Sigmoid colon (tissue), 6 donors: ENCODE measurements at regions not wholly inside any gene's neighbourhood (a gene's known extent, or its start where the extent isn't known, plus 50 kb on each side); places are given as distances from the start of the nearest gene placed in this dataset.

Experiments used
- DNase-seq: peaks from one replicate; pipeline ENCODE4 v3.0.0-alpha.2; 2019
- H3K27ac ChIP-seq, 4 donors: fragments of 200-600 bp; sonication (generic); one replicate each; pipeline ENCODE4 v1.5.1; 2016 to 2019; ENCODE audit warnings: mild to moderate bottlenecking in 1 of 4
- H3K27me3 ChIP-seq, 3 donors: fragments of 200-600 bp; sonication (generic); one replicate each; pipeline ENCODE4 v1.5.1; 2019; ENCODE audit warnings: mild to moderate bottlenecking in 1 of 3
- H3K36me3 ChIP-seq, 4 donors: fragments of 200-600 bp; sonication (generic); one replicate each; pipeline ENCODE4 v1.5.1; 2016 to 2019
- H3K4me1 ChIP-seq, 4 donors: fragments of 200-600 bp; sonication (generic); one replicate each; pipeline ENCODE4 v1.5.1; 2017 to 2019
- H3K4me3 ChIP-seq, 4 donors: fragments of 200-600 bp; sonication (generic); one replicate each; pipeline ENCODE4 v1.5.1; 2017 to 2019; ENCODE audit warnings: mild to moderate bottlenecking in 2 of 4, moderate library complexity in 1 of 4
- H3K9me3 ChIP-seq, 4 donors: fragments of 200-600 bp in 3 of 4; sonication (generic) in 3 of 4; one replicate each; pipeline versions ENCODE4 v1.5.1 to v1.6.1; 2013 to 2019
- EP300 ChIP-seq, 4 donors: sonication (generic); formaldehyde crosslinking; IDR thresholded peaks; one replicate each; pipeline ENCODE4 v1.6.1; 2017; ENCODE audit warnings: antibody characterized with exemption in 4 of 4
- POLR2A ChIP-seq, 2 donors: fragments of 450-650 bp; IDR thresholded peaks; one replicate each; pipeline ENCODE4 v1.6.1; 2016; ENCODE audit warnings: antibody characterized with exemption in 2 of 2, mild to moderate bottlenecking in 2 of 2, moderate library complexity in 2 of 2
- POLR2AphosphoS5 ChIP-seq, 4 donors: sonication (generic); formaldehyde crosslinking; IDR thresholded peaks; one replicate each; pipeline ENCODE4 v1.6.1; 2017; ENCODE audit warnings: antibody characterized with exemption in 4 of 4
- WGBS, 2 donors: extraction: QIAGEN DNeasy Blood & Tissue Kit; methylation state at CpG; one replicate each; pipeline ENCODE4 v1.1.7; 2013; 5-methylcytosine and 5-hydroxymethylcytosine counted together
- intact Hi-C: fragments of 100-400 bp; cut with DNase I; formaldehyde crosslinking; loops from one replicate; pipeline ENCODE4 v1.15.1; 2023
- TF ChIP-seq, protein P1 (sequence below), 4 experiments: fragments of 450-650 bp in 3 of 4; fragments of 200-600 bp in 1 of 4; IDR thresholded peaks; one replicate each; pipeline ENCODE4 v1.5.1; 2016 to 2019; ENCODE audit warnings: antibody characterized with exemption in 4 of 4, mild to moderate bottlenecking in 3 of 4, moderate library complexity in 2 of 4
- donor health status: healthy with polysubstance abuse.
- donor health status: healthy.

DNA sequence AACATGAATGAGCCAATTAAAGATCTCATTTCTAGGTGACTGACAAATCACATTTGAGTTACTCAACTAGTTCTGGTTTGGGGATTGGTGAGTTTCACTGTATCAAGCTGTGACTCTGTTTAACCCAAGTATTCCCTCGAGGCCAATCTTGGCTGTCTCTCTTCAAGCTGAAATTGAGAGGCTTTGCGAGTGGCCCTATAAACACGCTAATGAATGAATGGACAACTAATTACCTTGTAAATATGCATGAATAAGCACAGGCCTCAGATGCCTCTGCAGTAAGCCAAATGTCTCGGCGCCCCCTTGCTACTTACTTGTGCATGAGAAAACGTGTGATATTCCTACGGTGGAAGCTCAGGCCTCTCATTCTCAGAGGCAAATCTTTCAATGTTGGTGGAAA is 450.3 kb upstream of the PSMD7 start:
- Histone ChIP-seq H3K9me3 (no peaks in the 10 kb centered on the region), H3K4me1 (no peaks in the 10 kb centered on the region), H3K27me3 (no peaks in the 10 kb centered on the region), H3K36me3 (no peaks in the 10 kb centered on the region), H3K4me3 (no peak overlapping the region), H3K27ac (no peak overlapping the region)
- no peak for TF ChIP-seq EP300 (IDR thresholded peaks at IDR 0.05)
- TF ChIP-seq, protein P1, sequence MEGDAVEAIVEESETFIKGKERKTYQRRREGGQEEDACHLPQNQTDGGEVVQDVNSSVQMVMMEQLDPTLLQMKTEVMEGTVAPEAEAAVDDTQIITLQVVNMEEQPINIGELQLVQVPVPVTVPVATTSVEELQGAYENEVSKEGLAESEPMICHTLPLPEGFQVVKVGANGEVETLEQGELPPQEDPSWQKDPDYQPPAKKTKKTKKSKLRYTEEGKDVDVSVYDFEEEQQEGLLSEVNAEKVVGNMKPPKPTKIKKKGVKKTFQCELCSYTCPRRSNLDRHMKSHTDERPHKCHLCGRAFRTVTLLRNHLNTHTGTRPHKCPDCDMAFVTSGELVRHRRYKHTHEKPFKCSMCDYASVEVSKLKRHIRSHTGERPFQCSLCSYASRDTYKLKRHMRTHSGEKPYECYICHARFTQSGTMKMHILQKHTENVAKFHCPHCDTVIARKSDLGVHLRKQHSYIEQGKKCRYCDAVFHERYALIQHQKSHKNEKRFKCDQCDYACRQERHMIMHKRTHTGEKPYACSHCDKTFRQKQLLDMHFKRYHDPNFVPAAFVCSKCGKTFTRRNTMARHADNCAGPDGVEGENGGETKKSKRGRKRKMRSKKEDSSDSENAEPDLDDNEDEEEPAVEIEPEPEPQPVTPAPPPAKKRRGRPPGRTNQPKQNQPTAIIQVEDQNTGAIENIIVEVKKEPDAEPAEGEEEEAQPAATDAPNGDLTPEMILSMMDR (IDR thresholded peaks at IDR 0.05), result no peak
- TF ChIP-seq POLR2A (IDR thresholded peaks at IDR 0.05), result no peak
- TF ChIP-seq POLR2AphosphoS5 (IDR thresholded peaks at IDR 0.05), result no peak
- intact Hi-C loops, result no loop called here
- no peak for DNase-seq
- 71 to 87% methylated on average over 7 of the region's 7 CpGs for WGBS, 2 donors

DNA sequence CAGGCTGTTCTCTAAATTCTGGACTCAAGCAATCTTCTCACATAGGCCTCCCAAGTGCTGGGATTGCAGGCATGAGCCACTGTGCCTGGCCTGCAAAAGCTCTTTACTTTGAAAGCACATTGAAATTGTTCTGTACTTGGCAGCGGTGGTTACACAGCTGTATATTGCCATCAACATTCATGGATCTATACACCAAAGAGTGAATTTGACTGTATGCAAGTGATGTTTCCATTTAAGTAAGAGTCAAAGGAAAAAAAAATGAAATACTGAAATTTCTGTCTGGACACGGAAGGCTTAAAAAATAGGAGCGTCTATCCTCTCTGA is 450.6 kb upstream of the PSMD7 start:
- Histone ChIP-seq H3K36me3 (no peaks in the 10 kb centered on the region), H3K27ac (no peak overlapping the region), H3K27me3 (no peaks in the 10 kb centered on the region), H3K4me1 (no peaks in the 10 kb centered on the region), H3K9me3 (no peaks in the 10 kb centered on the region), H3K4me3 (no peak overlapping the region)
- WGBS, 2 donors, result 93 to 97% methylated on average over 3 of the region's 3 CpGs
- no peak for DNase-seq
- TF ChIP-seq EP300 (IDR thresholded peaks at IDR 0.05) (no peak), POLR2A (IDR thresholded peaks at IDR 0.05) (no peak), POLR2AphosphoS5 (IDR thresholded peaks at IDR 0.05) (no peak)
- TF ChIP-seq, protein P1 (IDR thresholded peaks at IDR 0.05), result no peak
- intact Hi-C loops, result no loop called here

DNA sequence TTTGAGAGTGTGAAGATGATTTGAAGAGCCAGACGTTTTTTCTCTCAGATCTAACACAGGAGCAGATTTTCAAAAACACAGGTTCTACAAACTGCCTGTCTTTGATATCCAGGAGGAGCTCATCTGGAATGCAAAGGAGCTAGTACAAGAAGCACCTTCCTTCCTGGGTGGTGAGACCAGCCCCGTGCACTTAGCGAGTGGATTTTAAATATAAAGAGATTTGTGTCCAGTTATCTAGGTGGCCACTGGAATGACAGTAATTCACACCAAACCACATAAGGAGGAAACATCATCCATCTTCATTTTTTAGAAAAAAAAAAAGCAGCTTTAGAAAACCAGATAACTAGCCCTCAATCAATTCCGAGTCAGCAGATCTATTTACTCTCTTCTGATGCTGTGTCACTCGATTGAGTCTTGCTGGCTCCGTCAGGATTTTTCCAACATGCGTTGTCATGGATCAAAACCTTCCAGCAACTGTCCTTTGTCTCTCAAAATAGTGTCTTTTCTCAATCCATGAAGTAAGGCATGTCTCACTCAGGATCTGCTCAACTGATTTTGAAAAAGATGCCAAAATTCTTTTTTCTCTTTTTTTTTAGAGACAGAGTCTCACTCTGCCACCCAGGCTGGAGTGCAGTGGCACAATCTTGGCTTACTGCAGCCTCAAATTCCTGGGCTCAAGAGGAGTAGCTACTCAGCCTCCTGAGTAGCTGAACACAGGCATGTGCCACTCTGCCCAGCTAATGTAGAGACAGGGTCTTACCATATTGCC is 451.2 kb upstream of the PSMD7 start:
- 82 to 88% methylated on average over 7 of the region's 7 CpGs for WGBS, 2 donors
- H3K36me3 ChIP-seq, result no peaks in the 10 kb centered on the region
- no peaks in the 10 kb centered on the region for H3K27me3 ChIP-seq
- TF ChIP-seq POLR2A (IDR thresholded peaks at IDR 0.05) (no peak), EP300 (IDR thresholded peaks at IDR 0.05) (no peak)
- H3K27ac ChIP-seq, result no peak overlapping the region
- intact Hi-C loops, result no loop called here
- no peak for DNase-seq
- H3K4me1 ChIP-seq, result no peaks in the 10 kb centered on the region
- H3K9me3 ChIP-seq, result no peaks in the 10 kb centered on the region
- no peak overlapping the region for H3K4me3 ChIP-seq

DNA sequence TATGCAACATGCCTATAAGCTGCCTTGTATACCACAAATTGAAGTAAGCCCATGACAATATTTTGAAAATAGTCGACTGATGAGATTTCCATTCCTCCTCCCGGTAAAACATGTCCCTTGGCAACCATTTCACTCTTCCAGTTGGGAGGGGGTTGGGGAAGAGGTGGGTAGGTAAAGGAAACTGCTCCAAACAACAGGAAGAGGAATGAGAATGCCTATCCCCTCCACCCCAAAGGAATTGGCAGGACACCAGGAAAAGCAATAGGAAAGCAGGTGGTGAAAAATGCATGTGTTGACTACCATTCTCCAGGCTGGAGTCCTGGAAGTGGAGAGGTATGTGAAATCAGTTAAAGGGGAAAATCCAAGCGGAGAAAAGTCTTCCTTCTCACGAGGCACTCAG is 455.9 kb upstream of the PSMD7 start:
- WGBS, 2 donors, result 84 to 90% methylated on average over 4 of the region's 4 CpGs
- Histone ChIP-seq H3K4me1 (no peaks in the 10 kb centered on the region), H3K9me3 (no peaks in the 10 kb centered on the region), H3K27ac (no peak overlapping the region), H3K36me3 (no peaks in the 10 kb centered on the region), H3K27me3 (no peaks in the 10 kb centered on the region), H3K4me3 (no peak overlapping the region)
- intact Hi-C loops, result no loop called here
- DNase-seq, result no peak
- TF ChIP-seq, protein P1 (IDR thresholded peaks at IDR 0.05), result no peak
- no peak for TF ChIP-seq EP300 (IDR thresholded peaks at IDR 0.05)
- TF ChIP-seq POLR2AphosphoS5 (IDR thresholded peaks at IDR 0.05), result no peak
- no peak for TF ChIP-seq POLR2A (IDR thresholded peaks at IDR 0.05)

DNA sequence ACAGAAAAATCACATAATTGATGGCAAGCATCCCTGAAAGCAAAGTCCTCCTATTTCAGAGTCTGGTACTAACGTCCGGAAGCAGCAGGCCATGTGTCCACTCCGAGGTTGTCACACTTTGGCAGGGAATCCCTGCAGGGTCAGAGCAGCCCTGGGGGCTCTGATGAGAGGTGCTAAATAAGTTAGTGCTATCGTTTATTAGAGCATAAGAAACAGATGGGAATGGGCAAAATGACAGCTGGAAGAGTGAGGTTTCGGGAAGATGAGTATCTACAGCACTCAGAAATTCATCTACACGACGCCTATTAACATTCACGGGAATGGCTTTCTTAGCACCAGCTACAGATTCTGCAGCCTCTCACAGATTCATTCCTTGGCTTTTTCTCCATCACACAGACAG is 465.4 kb upstream of the PSMD7 start:
- 80 to 82% methylated on average over 8 of the region's 8 CpGs for WGBS, 2 donors
- no peak overlapping the region for H3K4me3 ChIP-seq

More for the DNA sequence above, 465.4 kb upstream of the PSMD7 start:
- H3K27ac ChIP-seq, result no peak overlapping the region
- H3K27me3 ChIP-seq, result no peaks in the 10 kb centered on the region
- intact Hi-C loops, result no loop called here
- no peaks in the 10 kb centered on the region for H3K36me3 ChIP-seq
- DNase-seq, result no peak
- H3K4me1 ChIP-seq, result no peaks in the 10 kb centered on the region
- no peak for TF ChIP-seq POLR2AphosphoS5 (IDR thresholded peaks at IDR 0.05)
- TF ChIP-seq, protein P1 (IDR thresholded peaks at IDR 0.05), result no peak
- TF ChIP-seq EP300 (IDR thresholded peaks at IDR 0.05), result no peak
- no peak for TF ChIP-seq POLR2A (IDR thresholded peaks at IDR 0.05)
- H3K9me3 ChIP-seq, result no peaks in the 10 kb centered on the region
